ENCODE measurements at regions not wholly inside any gene's neighbourhood (a gene's known extent, or its start where the extent isn't known, plus 50 kb on each side); places are given as distances from the start of the nearest gene placed in this dataset.
"Not testable (repeated sequence)": the region's sequence is repeated elsewhere in the genome, so short reads cannot be mapped to it uniquely, and the experiment has no call there.

GRCh38 chr2:198280145-198280544 lies 475.8 kb downstream of the PLCL1 start:
- FAIRE-seq = no peak

- FAIRE-seq = no peak
These were observed 474.6 kb downstream of the PLCL1 start for GRCh38 chr2:198279026-198279425.

- no peak for FAIRE-seq
These were observed 472.8 kb downstream of the PLCL1 start for GRCh38 chr2:198277181-198277580.

- no peak for FAIRE-seq
These were observed 469.3 kb downstream of the PLCL1 start for GRCh38 chr2:198273660-198274059.

- not testable (repeated sequence) for FAIRE-seq
These were observed 465.8 kb downstream of the PLCL1 start for GRCh38 chr2:198270157-198270556.

- no peak for FAIRE-seq
These were observed 464.1 kb downstream of the PLCL1 start for GRCh38 chr2:198268519-198268918.

GRCh38 chr2:198259496-198259895 lies 455.1 kb downstream of the PLCL1 start:
- FAIRE-seq = no peak

- no peak for FAIRE-seq
These were observed 450.2 kb downstream of the PLCL1 start for GRCh38 chr2:198254536-198255090.

- no peak for FAIRE-seq
These were observed 449.6 kb downstream of the PLCL1 start for GRCh38 chr2:198253995-198254394.

GRCh38 chr2:198252472-198252871 lies 448.1 kb downstream of the PLCL1 start:
- no peak for FAIRE-seq

GRCh38 chr2:198242093-198242492 lies 437.7 kb downstream of the PLCL1 start:
- FAIRE-seq = no peak

- no peak for FAIRE-seq
These were observed 434.0 kb downstream of the PLCL1 start for GRCh38 chr2:198238429-198238828.

GRCh38 chr2:198236338-198236737 lies 431.9 kb downstream of the PLCL1 start:
- no peak for FAIRE-seq

GRCh38 chr2:198232281-198232680 lies 427.9 kb downstream of the PLCL1 start:
- FAIRE-seq = no peak

- FAIRE-seq = no peak
These were observed 427.2 kb downstream of the PLCL1 start for GRCh38 chr2:198231562-198231961.

GRCh38 chr2:198220763-198221610 lies 416.6 kb downstream of the PLCL1 start:
- FAIRE-seq = no peak

- FAIRE-seq = no peak
These were observed 414.9 kb downstream of the PLCL1 start for GRCh38 chr2:198219292-198219691.

GRCh38 chr2:198214114-198214596 lies 409.8 kb downstream of the PLCL1 start:
- no peak for FAIRE-seq

GRCh38 chr2:198213253-198213652 lies 408.9 kb downstream of the PLCL1 start:
- FAIRE-seq = no peak

GRCh38 chr2:198211706-198212105 lies 407.3 kb downstream of the PLCL1 start:
- no peak for FAIRE-seq

GRCh38 chr2:198203336-198204069 lies 399.1 kb downstream of the PLCL1 start:
- no peak for FAIRE-seq

Data from colon (tissue), 2 donors.